ENCODE measurements at regions not wholly inside any gene's neighbourhood (a gene's known extent, or its start where the extent isn't known, plus 50 kb on each side); places are given as distances from the start of the nearest gene placed in this dataset.
"Not testable (repeated sequence)": the region's sequence is repeated elsewhere in the genome, so short reads cannot be mapped to it uniquely, and the experiment has no call there.

DNA sequence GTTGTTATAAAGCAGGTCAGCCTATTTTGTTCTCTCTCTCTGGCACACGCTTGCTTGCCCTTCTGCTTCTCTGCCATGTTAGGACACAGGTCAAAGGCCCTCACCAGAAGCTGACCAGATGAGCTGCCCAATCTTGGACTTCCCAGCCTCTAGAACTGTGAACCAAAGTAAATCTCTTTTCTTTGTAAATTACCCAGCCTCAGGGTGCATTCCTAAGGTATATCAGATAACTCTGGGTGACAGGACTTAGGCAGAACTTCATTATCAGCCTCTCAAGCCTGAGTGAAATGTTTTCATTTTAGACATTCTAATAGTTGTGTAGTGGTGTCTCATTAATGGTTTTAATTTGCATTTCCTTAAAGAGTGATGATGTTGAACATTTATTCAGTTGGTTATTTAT lies 124.3 kb downstream of the CDRT15L2 start:
- H3K4me3 ChIP-seq (ENCODE audit: low read depth, low read length) = no peak overlapping the region
- DNase-seq (ENCODE audit: low read depth) = no peak
- TF ChIP-seq, protein P1, sequence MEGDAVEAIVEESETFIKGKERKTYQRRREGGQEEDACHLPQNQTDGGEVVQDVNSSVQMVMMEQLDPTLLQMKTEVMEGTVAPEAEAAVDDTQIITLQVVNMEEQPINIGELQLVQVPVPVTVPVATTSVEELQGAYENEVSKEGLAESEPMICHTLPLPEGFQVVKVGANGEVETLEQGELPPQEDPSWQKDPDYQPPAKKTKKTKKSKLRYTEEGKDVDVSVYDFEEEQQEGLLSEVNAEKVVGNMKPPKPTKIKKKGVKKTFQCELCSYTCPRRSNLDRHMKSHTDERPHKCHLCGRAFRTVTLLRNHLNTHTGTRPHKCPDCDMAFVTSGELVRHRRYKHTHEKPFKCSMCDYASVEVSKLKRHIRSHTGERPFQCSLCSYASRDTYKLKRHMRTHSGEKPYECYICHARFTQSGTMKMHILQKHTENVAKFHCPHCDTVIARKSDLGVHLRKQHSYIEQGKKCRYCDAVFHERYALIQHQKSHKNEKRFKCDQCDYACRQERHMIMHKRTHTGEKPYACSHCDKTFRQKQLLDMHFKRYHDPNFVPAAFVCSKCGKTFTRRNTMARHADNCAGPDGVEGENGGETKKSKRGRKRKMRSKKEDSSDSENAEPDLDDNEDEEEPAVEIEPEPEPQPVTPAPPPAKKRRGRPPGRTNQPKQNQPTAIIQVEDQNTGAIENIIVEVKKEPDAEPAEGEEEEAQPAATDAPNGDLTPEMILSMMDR (IDR thresholded peaks at IDR 0.05; ENCODE audit: control insufficient read depth, extremely low read depth, insufficient read depth) = no peak

DNA sequence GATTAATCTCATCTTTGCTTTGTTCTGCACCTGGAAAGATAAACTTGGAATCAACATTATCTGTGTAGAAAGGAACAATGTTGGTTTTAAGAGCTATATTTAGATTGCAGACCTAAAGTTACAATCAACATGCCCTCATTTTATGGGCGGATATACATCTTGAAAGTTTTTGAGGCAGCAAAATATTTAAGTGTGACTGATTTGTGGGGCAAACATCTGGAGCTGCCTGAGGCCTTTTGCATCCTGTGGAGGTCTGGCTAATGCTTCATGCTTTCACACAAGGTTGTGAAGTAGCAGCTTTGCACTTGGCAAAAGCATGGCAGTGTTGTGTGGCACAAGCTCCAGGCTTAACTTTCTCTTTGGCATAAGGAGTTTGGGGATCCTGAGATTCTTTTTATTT lies 125.7 kb downstream of the CDRT15L2 start:
- not testable (repeated sequence) for H3K4me3 ChIP-seq (ENCODE audit: low read depth, low read length); DNase-seq (ENCODE audit: low read depth)

DNA sequence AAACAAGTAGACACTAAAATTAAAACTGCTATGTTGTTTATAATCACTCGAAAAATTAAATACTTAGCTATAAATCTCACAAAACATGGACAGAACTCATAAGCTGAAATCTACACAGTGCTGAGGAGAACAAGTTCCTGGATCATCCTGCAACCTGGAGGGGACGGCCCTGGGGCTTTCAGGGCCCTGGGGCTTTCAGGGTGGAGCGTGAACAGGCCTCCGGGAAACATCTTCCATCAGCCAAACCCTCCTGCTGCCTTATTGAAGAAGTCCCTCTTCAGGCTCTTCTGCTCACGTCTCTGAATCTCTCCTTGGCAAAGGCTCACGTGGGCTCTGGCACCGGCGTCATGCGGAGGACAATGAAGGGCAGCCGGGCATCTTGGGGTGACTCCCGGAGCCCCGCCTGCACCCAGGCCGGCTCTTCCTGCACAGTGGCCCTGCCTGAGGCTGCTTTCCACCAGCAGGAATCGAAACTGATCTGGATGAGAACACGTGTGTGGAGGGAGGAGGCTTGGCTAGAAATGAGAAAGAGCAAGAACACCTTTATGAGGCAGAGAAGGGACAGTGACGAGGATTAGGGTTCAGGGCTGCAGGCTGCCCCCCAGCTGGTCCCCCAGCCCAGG lies 127.3 kb downstream of the CDRT15L2 start:
- H3K4me3 ChIP-seq (ENCODE audit: low read depth, low read length) = no peak overlapping the region
- TF ChIP-seq, protein P1 (IDR thresholded peaks at IDR 0.05; ENCODE audit: control insufficient read depth, extremely low read depth, insufficient read depth) = no peak
- no peak for DNase-seq (ENCODE audit: low read depth)

DNA sequence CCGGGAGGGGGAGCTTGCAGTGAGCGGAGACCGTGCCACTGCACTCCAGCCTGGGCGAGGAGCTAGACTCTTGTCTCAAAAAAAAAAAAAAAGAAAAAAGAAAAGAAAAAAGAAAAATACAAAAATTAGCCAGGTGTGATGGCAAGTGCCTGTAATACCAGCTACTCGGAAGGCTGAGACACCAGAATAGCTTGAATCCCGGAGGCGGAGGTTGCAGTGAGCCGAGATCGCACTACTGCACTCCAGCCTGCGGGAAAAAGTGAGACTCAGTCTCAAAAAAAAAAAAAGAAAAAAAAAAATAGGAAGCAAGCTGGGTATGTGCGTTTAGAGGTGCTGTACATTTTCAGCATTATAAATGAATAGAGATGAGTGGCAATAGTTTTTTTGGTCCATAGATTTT lies 129.3 kb downstream of the CDRT15L2 start:
- H3K4me3 ChIP-seq (ENCODE audit: low read depth, low read length); DNase-seq (ENCODE audit: low read depth): not testable (repeated sequence)

GRCh38 chr17:20716481-20716880 lies 137.0 kb downstream of the CDRT15L2 start:
- not testable (repeated sequence) for DNase-seq (ENCODE audit: low read depth); H3K4me3 ChIP-seq (ENCODE audit: low read depth, low read length)

GRCh38 chr17:20721171-20721570 lies 141.6 kb downstream of the CDRT15L2 start:
- TF ChIP-seq, protein P1 (IDR thresholded peaks at IDR 0.05; ENCODE audit: control insufficient read depth, extremely low read depth, insufficient read depth) = no peak
- no peak overlapping the region for H3K4me3 ChIP-seq (ENCODE audit: low read depth, low read length)
- DNase-seq (ENCODE audit: low read depth) = no peak

GRCh38 chr17:20724391-20724790 lies 144.9 kb downstream of the CDRT15L2 start:
- DNase-seq (ENCODE audit: low read depth); H3K4me3 ChIP-seq (ENCODE audit: low read depth, low read length): not testable (repeated sequence)

DNA sequence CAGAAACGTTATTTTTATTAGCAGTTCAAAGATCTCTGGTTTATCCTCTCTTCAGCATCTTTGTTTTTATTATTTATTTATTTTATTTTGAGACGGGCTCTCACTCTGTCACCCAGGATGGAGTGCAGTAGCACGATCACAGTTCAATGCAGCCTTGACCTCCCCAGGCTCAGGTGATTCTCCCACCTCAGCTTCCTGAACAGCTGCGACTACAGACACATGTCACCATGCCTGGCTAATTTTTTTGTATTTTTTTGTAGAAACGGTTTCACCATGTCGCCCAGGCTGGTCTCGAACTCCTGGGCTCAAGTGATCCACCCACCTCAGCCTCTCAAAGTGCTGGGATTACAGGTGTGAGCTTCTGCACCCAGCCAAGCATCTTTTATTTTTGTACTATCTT lies 147.7 kb downstream of the CDRT15L2 start:
- not testable (repeated sequence) for DNase-seq (ENCODE audit: low read depth); H3K4me3 ChIP-seq (ENCODE audit: low read depth, low read length)

DNA sequence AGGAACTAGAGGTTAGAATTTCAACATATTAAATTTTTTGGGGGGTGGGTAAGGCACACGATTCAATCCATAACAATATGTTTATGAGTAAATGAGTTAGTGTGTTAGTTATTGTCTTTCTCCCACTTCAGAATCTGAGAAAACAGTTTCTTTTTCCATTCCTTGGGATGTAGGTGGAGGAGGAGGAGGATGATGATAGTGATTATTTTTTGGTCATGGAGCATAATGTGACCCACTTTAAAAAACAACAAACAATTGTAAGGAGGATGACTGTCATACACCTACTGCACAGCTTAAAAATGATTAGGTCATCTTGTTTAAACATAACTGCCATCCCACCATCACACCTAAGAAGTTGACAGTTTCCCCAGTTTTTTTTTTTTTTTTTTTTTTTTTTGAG lies 148.7 kb downstream of the CDRT15L2 start:
- no peak for DNase-seq (ENCODE audit: low read depth)
- no peak overlapping the region for H3K4me3 ChIP-seq (ENCODE audit: low read depth, low read length)
- TF ChIP-seq, protein P1 (IDR thresholded peaks at IDR 0.05; ENCODE audit: control insufficient read depth, extremely low read depth, insufficient read depth) = no peak

DNA sequence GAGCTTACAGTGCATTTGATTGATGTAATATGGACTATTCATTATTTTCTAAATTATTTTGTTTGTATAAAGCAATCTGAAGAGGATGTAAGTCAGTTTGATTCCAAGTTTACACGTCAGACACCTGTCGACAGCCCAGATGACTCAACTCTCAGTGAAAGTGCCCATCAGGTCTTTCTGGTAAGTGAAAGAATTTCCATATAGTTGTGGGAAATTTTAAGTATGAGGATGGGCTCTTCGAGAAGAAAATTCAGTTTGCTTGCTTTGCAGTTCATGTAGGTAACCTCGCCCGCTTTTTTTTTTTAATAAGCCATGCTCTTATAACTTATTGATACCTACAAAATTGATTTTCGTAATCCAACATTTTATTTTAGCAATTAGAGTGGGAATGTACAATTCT lies 151.6 kb downstream of the CDRT15L2 start:
- H3K4me3 ChIP-seq (ENCODE audit: low read depth, low read length); DNase-seq (ENCODE audit: low read depth): not testable (repeated sequence)

Measured in LNCaP clone FGC (cell line).